ENCODE measurements at regions not wholly inside any gene's neighbourhood (a gene's known extent, or its start where the extent isn't known, plus 50 kb on each side); places are given as distances from the start of the nearest gene placed in this dataset.

GRCh38 chr3:177530908-177531307, 333.6 kb upstream of the TBL1XR1 start:
- DNase-seq (ENCODE audit: low read depth in 2 of 2): no peak

DNA sequence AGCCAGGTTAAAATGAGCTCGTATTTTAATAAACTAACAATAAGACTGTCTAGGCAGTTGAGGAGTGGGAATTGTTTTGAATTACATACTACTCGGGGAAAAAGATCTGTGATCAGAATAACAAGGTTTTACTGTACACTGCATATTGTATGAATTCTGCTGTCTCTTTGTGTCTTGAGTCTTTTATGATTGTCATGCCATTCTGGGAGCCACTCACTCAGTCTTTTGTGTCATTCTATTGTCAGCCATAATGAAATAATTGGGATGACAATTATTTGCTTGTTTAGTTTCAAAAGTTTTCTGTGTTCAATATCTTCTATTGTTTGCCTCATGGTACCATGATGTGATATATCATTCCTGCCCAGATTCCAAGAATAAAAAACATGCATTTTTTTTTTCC, 339.6 kb upstream of the TBL1XR1 start:
- DNase-seq (ENCODE audit: low read depth in 2 of 2): no peak

DNA sequence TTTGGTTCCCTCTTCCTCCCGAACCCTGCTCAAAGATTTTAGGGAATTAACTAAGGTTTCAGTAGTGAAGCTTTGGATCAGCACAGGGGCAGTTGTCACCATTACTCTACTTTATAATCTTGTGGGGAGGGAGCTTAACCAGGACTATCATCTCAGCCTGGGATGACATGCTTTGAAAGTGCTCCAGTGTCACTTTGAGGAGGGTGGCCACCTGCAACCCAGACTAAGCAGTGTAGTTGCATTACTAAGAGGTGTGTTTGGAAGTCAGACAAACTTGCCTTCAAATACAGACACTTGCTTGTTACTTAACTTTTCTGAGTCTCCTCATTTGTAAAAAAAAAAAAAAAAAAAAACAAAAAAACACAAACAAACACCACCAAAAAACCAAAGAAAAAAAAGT, 340.3 kb upstream of the TBL1XR1 start:
- no peak for DNase-seq (ENCODE audit: low read depth in 2 of 2)

- DNase-seq (ENCODE audit: low read depth in 2 of 2): no peak
Measured at GRCh38 chr3:177538048-177538749, 340.9 kb upstream of the TBL1XR1 start.

GRCh38 chr3:177538750-177539730, 341.8 kb upstream of the TBL1XR1 start:
- no peak for DNase-seq (ENCODE audit: low read depth in 2 of 2)

DNA sequence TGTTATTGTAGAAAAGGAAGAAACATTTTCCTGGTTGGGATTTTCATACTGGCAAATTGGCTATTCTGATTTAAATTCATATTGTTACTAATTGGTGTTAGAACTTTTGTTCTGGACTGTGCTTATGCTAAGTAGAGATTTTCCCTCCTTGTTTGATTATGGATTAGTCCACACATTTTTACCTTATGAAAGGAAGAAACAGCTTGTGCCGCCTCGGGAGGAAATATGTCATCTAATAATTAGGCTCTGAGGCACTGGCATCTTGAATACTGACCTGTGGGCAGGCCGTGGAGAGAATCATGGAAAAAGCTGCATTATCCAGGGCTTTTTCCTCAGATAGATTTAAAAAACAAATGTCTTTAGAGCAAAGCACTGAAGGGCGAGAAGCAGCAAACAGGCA, 344.3 kb upstream of the TBL1XR1 start:
- DNase-seq (ENCODE audit: low read depth in 2 of 2): no peak

DNA sequence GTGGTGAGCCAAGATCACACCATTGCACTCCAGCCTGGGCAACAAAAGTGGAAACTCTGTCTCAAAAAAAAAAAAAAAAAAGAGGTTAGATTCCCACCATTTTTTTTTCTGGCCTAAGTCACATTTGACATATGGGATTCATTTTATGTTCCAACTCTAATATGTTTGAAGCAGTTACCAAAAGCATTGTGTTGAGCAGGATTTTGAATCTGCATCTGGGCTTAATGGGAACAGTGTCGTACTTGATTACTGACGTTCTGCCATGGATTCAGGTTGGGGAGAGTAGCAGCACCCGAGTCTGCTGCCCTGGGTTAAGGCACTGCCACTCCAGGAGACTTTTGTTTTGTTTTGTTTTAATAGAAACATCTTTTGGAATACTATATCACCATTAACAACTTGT, 348.7 kb upstream of the TBL1XR1 start:
- no peak for DNase-seq (ENCODE audit: low read depth in 2 of 2)

DNA sequence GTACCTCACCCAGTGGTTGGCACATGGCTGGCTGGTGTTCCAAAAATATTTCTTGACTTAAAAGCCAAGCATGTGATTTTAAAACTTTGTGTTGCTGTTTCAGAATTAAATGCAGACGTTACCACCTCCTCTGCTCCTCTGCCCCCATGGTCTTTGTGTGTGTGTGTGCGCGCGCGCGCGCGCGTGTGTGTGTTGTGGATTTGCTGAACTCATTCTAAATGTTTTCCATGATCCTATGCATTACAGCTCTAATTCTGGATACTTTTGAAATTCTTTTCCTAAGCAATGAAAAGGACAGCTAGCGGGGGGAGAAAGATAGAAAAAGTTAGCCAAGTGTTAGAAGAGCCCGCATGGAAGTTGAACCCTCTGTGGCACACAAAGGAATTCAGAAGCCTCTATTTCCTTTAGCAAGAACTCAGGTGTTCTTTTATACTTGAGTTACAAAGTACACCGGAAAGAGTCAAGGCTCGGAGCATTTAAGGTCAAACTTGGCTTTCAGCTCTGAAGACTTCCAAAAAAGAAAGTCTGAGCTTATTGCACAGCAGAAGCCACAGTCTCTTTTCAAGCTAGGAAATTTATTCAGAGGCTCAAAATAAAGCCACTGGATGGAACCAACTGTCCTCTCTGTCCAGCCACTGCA, 350.5 kb upstream of the TBL1XR1 start:
- DNase-seq (ENCODE audit: low read depth in 2 of 2): no peak

DNA sequence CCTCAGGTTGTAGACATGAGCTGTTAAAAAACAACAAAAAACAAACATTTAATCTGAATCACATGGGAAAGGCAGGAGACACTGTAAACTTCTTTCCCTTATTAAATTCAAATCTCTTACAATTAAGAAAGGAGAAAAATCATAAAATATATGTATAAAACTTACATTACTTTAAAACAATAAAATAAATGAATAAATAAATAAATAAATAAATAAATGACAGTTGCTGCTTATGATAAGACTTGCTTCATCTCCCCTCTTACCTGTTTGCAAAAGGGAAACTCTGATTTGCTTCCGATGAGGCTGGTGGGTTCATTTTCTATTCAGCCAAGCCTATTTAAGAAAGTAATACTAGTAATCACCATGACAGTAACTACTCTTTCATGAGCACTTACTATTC, 353.4 kb upstream of the TBL1XR1 start:
- no peak for DNase-seq (ENCODE audit: low read depth in 2 of 2)

GRCh38 chr3:177551431-177551836, 354.2 kb upstream of the TBL1XR1 start:
- no peak for DNase-seq (ENCODE audit: low read depth in 2 of 2)

GRCh38 chr3:177552051-177552450, 354.8 kb upstream of the TBL1XR1 start:
- DNase-seq (ENCODE audit: low read depth in 2 of 2): no peak

- DNase-seq (ENCODE audit: low read depth in 2 of 2): no peak
Measured at GRCh38 chr3:177553012-177553411, 355.7 kb upstream of the TBL1XR1 start.

DNA sequence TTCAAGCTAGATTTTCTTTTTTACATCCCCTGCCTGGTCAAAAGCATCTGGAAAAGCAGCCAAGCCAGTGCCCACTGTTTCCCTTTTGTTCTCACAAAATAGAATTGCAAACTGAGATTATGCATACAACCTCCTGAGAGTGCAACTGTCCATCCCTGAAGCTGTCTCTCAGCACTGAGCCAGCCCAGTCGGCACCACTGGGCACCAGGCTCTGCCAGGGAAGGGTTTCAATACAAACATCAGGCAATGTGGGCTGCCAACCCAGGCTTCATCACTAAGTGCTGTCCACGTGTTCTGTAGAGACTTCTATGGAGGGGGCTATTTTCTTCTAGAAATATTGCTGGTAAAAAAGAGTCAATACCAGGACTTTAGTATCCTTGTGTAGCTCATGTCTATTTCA, 356.3 kb upstream of the TBL1XR1 start:
- DNase-seq (ENCODE audit: low read depth in 2 of 2): no peak

DNA sequence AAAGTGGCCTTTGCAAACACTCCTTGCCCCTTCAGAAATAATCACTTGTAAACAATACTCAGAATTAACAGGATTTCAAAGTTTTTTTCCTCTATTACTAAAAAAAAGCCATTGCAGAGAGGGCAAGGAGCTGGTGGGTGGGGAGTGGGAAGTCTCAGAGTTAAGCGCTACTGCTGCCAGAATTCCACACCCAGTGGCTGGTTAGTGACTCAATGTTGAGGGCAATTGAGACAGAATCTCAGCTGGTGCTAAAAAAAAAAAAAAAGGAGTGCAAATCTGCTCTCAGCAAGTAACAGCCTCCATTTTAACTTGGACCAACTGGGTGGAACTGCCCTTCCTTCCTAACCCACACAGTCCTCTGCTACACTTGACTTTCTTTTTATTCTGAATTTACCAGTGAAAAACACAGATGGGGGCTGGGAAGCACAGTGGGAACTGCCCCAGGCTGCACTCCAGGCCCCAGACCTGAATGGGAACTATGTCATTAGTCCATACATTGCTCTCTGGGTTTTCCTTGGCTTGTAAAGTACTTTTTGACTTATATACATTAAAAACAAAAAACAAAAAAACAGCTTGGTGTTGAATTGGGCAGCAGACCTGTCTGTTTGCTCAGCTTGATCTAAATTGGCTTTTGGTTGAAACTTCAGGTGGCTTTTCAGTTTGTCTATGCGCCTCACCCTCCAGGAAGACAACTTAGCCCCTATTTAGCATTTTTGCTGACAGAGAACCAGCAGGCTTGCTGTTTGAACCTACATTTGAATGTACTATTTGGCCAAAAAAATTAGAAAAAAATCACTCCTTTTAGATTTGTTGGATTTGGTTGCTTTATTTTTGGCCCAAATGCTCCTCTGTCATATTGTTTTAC, 357.8 kb upstream of the TBL1XR1 start:
- no peak for DNase-seq (ENCODE audit: low read depth in 2 of 2)

GRCh38 chr3:177557548-177557947, 360.3 kb upstream of the TBL1XR1 start:
- no peak for DNase-seq (ENCODE audit: low read depth in 2 of 2)

DNA sequence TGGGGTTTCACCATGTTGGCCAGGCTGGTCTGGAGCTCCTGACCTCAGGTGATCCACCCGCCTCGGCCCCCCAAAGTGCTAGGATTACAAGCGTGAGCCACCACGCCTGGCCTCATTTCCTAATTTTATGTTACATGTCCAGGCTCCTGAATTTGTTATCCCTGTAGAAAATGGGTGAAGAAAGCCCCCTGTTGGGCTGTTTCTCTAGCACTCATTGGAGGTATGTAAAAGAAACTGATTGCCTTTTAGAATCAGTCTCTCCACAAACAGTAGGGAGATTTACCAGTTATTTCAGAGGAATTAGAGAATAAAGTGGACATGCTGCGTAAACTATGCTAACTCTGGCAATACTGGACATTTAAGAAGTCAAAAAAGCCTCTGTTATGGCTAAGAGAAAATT, 364.1 kb upstream of the TBL1XR1 start:
- DNase-seq (ENCODE audit: low read depth in 2 of 2): no peak

DNA sequence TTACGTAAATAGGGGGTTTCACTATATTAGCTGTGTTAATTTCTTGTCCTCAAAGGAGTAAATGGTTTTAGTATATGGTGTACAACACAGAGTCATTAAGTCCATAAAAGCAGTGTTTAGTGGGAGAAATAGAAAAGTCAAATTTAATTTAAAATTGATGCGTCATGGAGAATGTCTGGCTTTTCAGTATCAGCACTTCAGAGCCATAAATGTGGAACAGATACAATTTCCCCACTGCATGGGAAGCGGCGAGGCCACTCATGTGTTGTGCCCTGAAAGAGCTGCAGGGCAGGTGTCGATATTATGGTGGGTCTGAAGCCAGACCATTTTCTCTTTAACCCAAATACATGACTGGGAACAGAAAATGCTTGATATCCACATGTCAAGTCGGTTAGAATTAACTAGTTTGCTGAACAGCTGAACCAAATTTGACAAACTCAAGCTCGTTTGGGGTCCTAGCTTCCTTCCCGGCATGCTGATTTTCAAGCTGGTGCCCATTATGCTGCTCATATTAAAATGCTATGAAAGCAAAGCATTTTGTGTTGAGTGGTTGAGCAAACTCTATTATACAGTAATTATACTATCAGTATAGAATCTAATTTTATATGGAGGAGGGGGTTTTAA, 364.6 kb upstream of the TBL1XR1 start:
- no peak for DNase-seq (ENCODE audit: low read depth in 2 of 2)

GRCh38 chr3:177563243-177563780, 366.0 kb upstream of the TBL1XR1 start:
- DNase-seq (ENCODE audit: low read depth in 2 of 2): no peak

- no peak for DNase-seq (ENCODE audit: low read depth in 2 of 2)
Measured at GRCh38 chr3:177563792-177564191, 366.5 kb upstream of the TBL1XR1 start.

GRCh38 chr3:177565981-177566380, 368.7 kb upstream of the TBL1XR1 start:
- DNase-seq (ENCODE audit: low read depth in 2 of 2): no peak

GRCh38 chr3:177567833-177568232, 370.6 kb upstream of the TBL1XR1 start:
- no peak for DNase-seq (ENCODE audit: low read depth in 2 of 2)

Data from stimulated activated CD8-positive, alpha-beta memory T cell treated with anti-CD3 and anti-CD28 coated beads, Interleukin-15, amount 100 ng/mL, for 48 hours (primary cell).